ENCODE measurements at regions not wholly inside any gene's neighbourhood (a gene's known extent, or its start where the extent isn't known, plus 50 kb on each side); places are given as distances from the start of the nearest gene placed in this dataset.

- no peak for TF ChIP-seq CTCF (IDR thresholded peaks at IDR 0.05)
- no peak for TF ChIP-seq POLR2A (IDR thresholded peaks at IDR 0.05)
- no peak overlapping the region for H3K27ac ChIP-seq
- H3K9me3 ChIP-seq, result no peaks in the 10 kb centered on the region
- no peaks in the 10 kb centered on the region for H3K36me3 ChIP-seq (ENCODE audit: low read depth, missing control alignments)
- no peak for DNase-seq
- intact Hi-C loops (cut with DNase I; ENCODE audit: low total_unique reads), result no loop called here
- H3K4me3 ChIP-seq, result no peak overlapping the region
- H3K4me1 ChIP-seq, result no peaks in the 10 kb centered on the region
- H3K27me3 ChIP-seq, result no peaks in the 10 kb centered on the region
Measured at GRCh38 chr2:18498531-18498930, 61.9 kb downstream of the RDH14 start.

- Histone ChIP-seq H3K27me3 (no peaks in the 10 kb centered on the region), H3K9me3 (no peaks in the 10 kb centered on the region), H3K36me3 (ENCODE audit: low read depth, missing control alignments) (no peaks in the 10 kb centered on the region), H3K4me3 (no peak overlapping the region), H3K27ac (no peak overlapping the region), H3K4me1 (no peaks in the 10 kb centered on the region)
- intact Hi-C loops (cut with DNase I; ENCODE audit: low total_unique reads), result no loop called here
- WGBS, 2 donors, result 76 to 87% methylated on average over 4 of the region's 4 CpGs
- TF ChIP-seq CTCF (IDR thresholded peaks at IDR 0.05) (no peak), POLR2A (IDR thresholded peaks at IDR 0.05) (no peak)
- no peak for DNase-seq
Measured at GRCh38 chr2:18496516-18496915, 63.9 kb downstream of the RDH14 start.

- no peak for DNase-seq
- intact Hi-C loops (cut with DNase I; ENCODE audit: low total_unique reads), result no loop called here
- TF ChIP-seq CTCF (IDR thresholded peaks at IDR 0.05), result no peak
- TF ChIP-seq POLR2A (IDR thresholded peaks at IDR 0.05), result no peak
Measured at GRCh38 chr2:18495058-18495457, 65.4 kb downstream of the RDH14 start.

GRCh38 chr2:18492721-18493120, 67.7 kb downstream of the RDH14 start:
- H3K27me3 ChIP-seq, result no peaks in the 10 kb centered on the region
- intact Hi-C loops (cut with DNase I; ENCODE audit: low total_unique reads), result no loop called here
- H3K27ac ChIP-seq, result no peak overlapping the region
- DNase-seq, result no peak
- no peaks in the 10 kb centered on the region for H3K9me3 ChIP-seq
- H3K4me3 ChIP-seq, result no peak overlapping the region
- TF ChIP-seq POLR2A (IDR thresholded peaks at IDR 0.05), result no peak
- 86 to 93% methylated on average over 2 of the region's 2 CpGs for WGBS, 2 donors
- H3K4me1 ChIP-seq, result no peaks in the 10 kb centered on the region
- no peaks in the 10 kb centered on the region for H3K36me3 ChIP-seq (ENCODE audit: low read depth, missing control alignments)

More at GRCh38 chr2:18495058-18495457, 65.4 kb downstream of the RDH14 start:
- Histone ChIP-seq H3K27me3 (no peaks in the 10 kb centered on the region), H3K4me3 (no peak overlapping the region), H3K4me1 (no peaks in the 10 kb centered on the region), H3K36me3 (ENCODE audit: low read depth, missing control alignments) (no peaks in the 10 kb centered on the region), H3K27ac (no peak overlapping the region), H3K9me3 (no peaks in the 10 kb centered on the region)
- 45 to 94% methylated on average over 2 of the region's 2 CpGs for WGBS, 2 donors

- WGBS, 2 donors, result 64 to 69% methylated on average over 3 of the region's 3 CpGs
- H3K36me3 ChIP-seq (ENCODE audit: low read depth, missing control alignments), result no peaks in the 10 kb centered on the region
- no peak for TF ChIP-seq POLR2A (IDR thresholded peaks at IDR 0.05)
- no peak for TF ChIP-seq CTCF (IDR thresholded peaks at IDR 0.05)
- no peaks in the 10 kb centered on the region for H3K4me1 ChIP-seq
- H3K27ac ChIP-seq, result no peak overlapping the region
- intact Hi-C loops (cut with DNase I; ENCODE audit: low total_unique reads), result no loop called here
- no peaks in the 10 kb centered on the region for H3K9me3 ChIP-seq
- H3K27me3 ChIP-seq, result no peaks in the 10 kb centered on the region
- no peak overlapping the region for H3K4me3 ChIP-seq
- DNase-seq, result no peak
Measured at GRCh38 chr2:18491577-18491976, 68.9 kb downstream of the RDH14 start.

Data from testis (tissue), 2 donors.